ENCODE measurements at regions not wholly inside any gene's neighbourhood (a gene's known extent, or its start where the extent isn't known, plus 50 kb on each side); places are given as distances from the start of the nearest gene placed in this dataset.

- H3K4me1 ChIP-seq (ENCODE audit: insufficient read depth, low read length) = no peaks in the 10 kb centered on the region
- no peak overlapping the region for H3K9ac ChIP-seq (ENCODE audit: low read depth, low read length)
- H3K27ac ChIP-seq (ENCODE audit: low read length) = no peak overlapping the region
- no peaks in the 10 kb centered on the region for H3K79me2 ChIP-seq (ENCODE audit: insufficient read depth, low read length)
- H3K4me3 ChIP-seq (ENCODE audit: low read depth in 1 of 2, low read length in 2 of 2) = no peak overlapping the region
- H3K9me3 ChIP-seq (ENCODE audit: insufficient read depth, low read length, severe bottlenecking) = no peaks in the 10 kb centered on the region
- no peak for DNase-seq
- H2AFZ ChIP-seq (ENCODE audit: low read depth, low read length) = no peak overlapping the region
- H4K20me1 ChIP-seq (ENCODE audit: insufficient read depth, low read length) = no peaks in the 10 kb centered on the region
- no peak for ATAC-seq (ENCODE audit: insufficient read depth, low read depth)
- no peaks in the 10 kb centered on the region for H3K36me3 ChIP-seq (ENCODE audit: insufficient read depth, low read length)
- TF ChIP-seq CTCF (IDR thresholded peaks at IDR 0.05; ENCODE audit: borderline replicate concordance, extremely low read depth, low read length, poor library complexity, severe bottlenecking) = no peak
- TF ChIP-seq EZH2 (IDR thresholded peaks at IDR 0.05; ENCODE audit: borderline replicate concordance, low read depth, low read length, severe bottlenecking) = no peak
- no peak overlapping the region for H3K4me2 ChIP-seq (ENCODE audit: insufficient read depth, low read length)
- no peaks in the 10 kb centered on the region for H3K27me3 ChIP-seq (ENCODE audit: insufficient read depth, low read length, poor library complexity)
Observed at GRCh38 chr2:78439122-78439521, 586.4 kb upstream of the REG3G start.

GRCh38 chr2:78455586-78455985, 569.9 kb upstream of the REG3G start:
- H2AFZ ChIP-seq (ENCODE audit: low read depth, low read length) = no peak overlapping the region
- no peaks in the 10 kb centered on the region for H3K79me2 ChIP-seq (ENCODE audit: insufficient read depth, low read length)
- H3K9me3 ChIP-seq (ENCODE audit: insufficient read depth, low read length, severe bottlenecking) = no peaks in the 10 kb centered on the region
- no peak overlapping the region for H3K9ac ChIP-seq (ENCODE audit: low read depth, low read length)
- no peaks in the 10 kb centered on the region for H3K27me3 ChIP-seq (ENCODE audit: insufficient read depth, low read length, poor library complexity)
- no peaks in the 10 kb centered on the region for H3K36me3 ChIP-seq (ENCODE audit: insufficient read depth, low read length)
- H3K4me1 ChIP-seq (ENCODE audit: insufficient read depth, low read length) = no peaks in the 10 kb centered on the region
- no peak overlapping the region for H3K4me3 ChIP-seq (ENCODE audit: low read depth in 1 of 2, low read length in 2 of 2)
- no peak for DNase-seq
- no peak overlapping the region for H3K4me2 ChIP-seq (ENCODE audit: insufficient read depth, low read length)
- H3K27ac ChIP-seq (ENCODE audit: low read length) = no peak overlapping the region
- no peaks in the 10 kb centered on the region for H4K20me1 ChIP-seq (ENCODE audit: insufficient read depth, low read length)
- TF ChIP-seq CTCF (IDR thresholded peaks at IDR 0.05; ENCODE audit: borderline replicate concordance, extremely low read depth, low read length, poor library complexity, severe bottlenecking) = no peak
- TF ChIP-seq EZH2 (IDR thresholded peaks at IDR 0.05; ENCODE audit: borderline replicate concordance, low read depth, low read length, severe bottlenecking) = no peak
- no peak for ATAC-seq (ENCODE audit: insufficient read depth, low read depth)

GRCh38 chr2:78457269-78457668, 568.2 kb upstream of the REG3G start:
- no peak for TF ChIP-seq EZH2 (IDR thresholded peaks at IDR 0.05; ENCODE audit: borderline replicate concordance, low read depth, low read length, severe bottlenecking)
- no peak for TF ChIP-seq CTCF (IDR thresholded peaks at IDR 0.05; ENCODE audit: borderline replicate concordance, extremely low read depth, low read length, poor library complexity, severe bottlenecking)
- no peaks in the 10 kb centered on the region for H3K9me3 ChIP-seq (ENCODE audit: insufficient read depth, low read length, severe bottlenecking)
- H3K27ac ChIP-seq (ENCODE audit: low read length) = no peak overlapping the region
- H3K4me1 ChIP-seq (ENCODE audit: insufficient read depth, low read length) = no peaks in the 10 kb centered on the region
- H4K20me1 ChIP-seq (ENCODE audit: insufficient read depth, low read length) = no peaks in the 10 kb centered on the region
- H3K36me3 ChIP-seq (ENCODE audit: insufficient read depth, low read length) = no peaks in the 10 kb centered on the region
- no peak overlapping the region for H2AFZ ChIP-seq (ENCODE audit: low read depth, low read length)
- ATAC-seq (ENCODE audit: insufficient read depth, low read depth) = no peak
- no peak for DNase-seq
- H3K4me3 ChIP-seq (ENCODE audit: low read depth in 1 of 2, low read length in 2 of 2) = no peak overlapping the region
- no peak overlapping the region for H3K9ac ChIP-seq (ENCODE audit: low read depth, low read length)
- no peak overlapping the region for H3K4me2 ChIP-seq (ENCODE audit: insufficient read depth, low read length)
- no peaks in the 10 kb centered on the region for H3K27me3 ChIP-seq (ENCODE audit: insufficient read depth, low read length, poor library complexity)
- H3K79me2 ChIP-seq (ENCODE audit: insufficient read depth, low read length) = no peaks in the 10 kb centered on the region

GRCh38 chr2:78465707-78466106, 559.8 kb upstream of the REG3G start:
- Histone ChIP-seq H4K20me1 (ENCODE audit: insufficient read depth, low read length) (no peaks in the 10 kb centered on the region), H3K9ac (ENCODE audit: low read depth, low read length) (no peak overlapping the region), H2AFZ (ENCODE audit: low read depth, low read length) (no peak overlapping the region), H3K9me3 (ENCODE audit: insufficient read depth, low read length, severe bottlenecking) (no peaks in the 10 kb centered on the region), H3K4me3 (ENCODE audit: low read depth in 1 of 2, low read length in 2 of 2) (no peak overlapping the region), H3K27ac (ENCODE audit: low read length) (no peak overlapping the region), H3K4me2 (ENCODE audit: insufficient read depth, low read length) (no peak overlapping the region), H3K4me1 (ENCODE audit: insufficient read depth, low read length) (no peaks in the 10 kb centered on the region), H3K79me2 (ENCODE audit: insufficient read depth, low read length) (no peaks in the 10 kb centered on the region), H3K36me3 (ENCODE audit: insufficient read depth, low read length) (no peaks in the 10 kb centered on the region), H3K27me3 (ENCODE audit: insufficient read depth, low read length, poor library complexity) (no peaks in the 10 kb centered on the region)
- DNase-seq = no peak
- ATAC-seq (ENCODE audit: insufficient read depth, low read depth) = no peak
- TF ChIP-seq EZH2 (IDR thresholded peaks at IDR 0.05; ENCODE audit: borderline replicate concordance, low read depth, low read length, severe bottlenecking) (no peak), CTCF (IDR thresholded peaks at IDR 0.05; ENCODE audit: borderline replicate concordance, extremely low read depth, low read length, poor library complexity, severe bottlenecking) (no peak)

All from DND-41 (cell line).